Esophagus muscularis mucosa (tissue), 4 donors: ENCODE measurements at regions not wholly inside any gene's neighbourhood (a gene's known extent, or its start where the extent isn't known, plus 50 kb on each side); places are given as distances from the start of the nearest gene placed in this dataset.

Source experiments
- EP300 ChIP-seq: sonication (generic); formaldehyde crosslinking; IDR thresholded peaks from one replicate; pipeline ENCODE4 v1.6.1; 2017; ENCODE audit warnings: antibody characterized with exemption
- POLR2A ChIP-seq: fragments of 450-650 bp; IDR thresholded peaks from one replicate; pipeline ENCODE4 v1.6.1; 2017; ENCODE audit warnings: antibody characterized with exemption, moderate library complexity, mild to moderate bottlenecking, low read depth
- POLR2AphosphoS5 ChIP-seq, 2 donors: sonication (generic); formaldehyde crosslinking; IDR thresholded peaks; one replicate each; pipeline ENCODE4 v1.6.1; 2017; ENCODE audit warnings: antibody characterized with exemption in 2 of 2
- TF ChIP-seq, protein P1 (sequence below), 3 experiments: fragments of 200-600 bp in 2 of 3; fragments of 450-650 bp in 1 of 3; sonication (generic) in 2 of 3; IDR thresholded peaks; one replicate each; pipeline ENCODE4 v1.5.1; 2017 to 2019; ENCODE audit warnings: antibody characterized with exemption in 3 of 3, mild to moderate bottlenecking in 2 of 3, moderate library complexity in 1 of 3

DNA sequence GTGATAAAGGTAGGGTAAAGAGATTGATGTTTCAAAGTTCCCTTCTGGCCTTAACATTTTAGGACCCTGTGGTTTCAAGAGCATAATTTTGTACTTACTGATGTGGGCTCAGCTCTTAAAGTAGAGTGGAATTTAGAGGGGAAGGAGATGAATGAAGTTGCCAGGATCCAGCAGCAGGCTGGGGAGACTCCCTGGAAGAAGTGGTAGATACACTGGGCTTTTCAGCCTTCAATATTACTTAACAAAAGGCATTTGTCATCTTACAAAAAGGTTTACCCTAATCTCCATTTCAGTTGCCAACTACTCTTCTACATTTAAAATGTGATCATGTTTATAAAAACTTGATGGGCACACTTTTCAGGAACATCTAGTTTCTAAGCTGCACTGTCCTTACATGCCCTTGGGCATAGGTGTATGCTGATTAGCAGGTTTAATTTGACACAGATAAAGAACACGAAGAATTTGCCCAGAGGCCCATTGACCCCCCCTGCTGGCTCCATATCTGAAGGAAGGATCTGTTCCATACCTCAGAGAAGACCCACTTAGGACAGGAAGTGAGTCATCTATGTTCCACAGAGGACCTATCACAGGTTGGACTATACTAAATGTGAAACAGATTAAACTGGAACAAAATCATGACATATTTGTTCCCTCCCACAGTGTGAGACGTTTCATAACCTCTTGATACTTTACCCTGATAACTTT, 93.0 kb upstream of the LPP start:
- no peak for TF ChIP-seq POLR2A
- TF ChIP-seq, protein P1, sequence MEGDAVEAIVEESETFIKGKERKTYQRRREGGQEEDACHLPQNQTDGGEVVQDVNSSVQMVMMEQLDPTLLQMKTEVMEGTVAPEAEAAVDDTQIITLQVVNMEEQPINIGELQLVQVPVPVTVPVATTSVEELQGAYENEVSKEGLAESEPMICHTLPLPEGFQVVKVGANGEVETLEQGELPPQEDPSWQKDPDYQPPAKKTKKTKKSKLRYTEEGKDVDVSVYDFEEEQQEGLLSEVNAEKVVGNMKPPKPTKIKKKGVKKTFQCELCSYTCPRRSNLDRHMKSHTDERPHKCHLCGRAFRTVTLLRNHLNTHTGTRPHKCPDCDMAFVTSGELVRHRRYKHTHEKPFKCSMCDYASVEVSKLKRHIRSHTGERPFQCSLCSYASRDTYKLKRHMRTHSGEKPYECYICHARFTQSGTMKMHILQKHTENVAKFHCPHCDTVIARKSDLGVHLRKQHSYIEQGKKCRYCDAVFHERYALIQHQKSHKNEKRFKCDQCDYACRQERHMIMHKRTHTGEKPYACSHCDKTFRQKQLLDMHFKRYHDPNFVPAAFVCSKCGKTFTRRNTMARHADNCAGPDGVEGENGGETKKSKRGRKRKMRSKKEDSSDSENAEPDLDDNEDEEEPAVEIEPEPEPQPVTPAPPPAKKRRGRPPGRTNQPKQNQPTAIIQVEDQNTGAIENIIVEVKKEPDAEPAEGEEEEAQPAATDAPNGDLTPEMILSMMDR (IDR thresholded peaks at IDR 0.05) = no peak
- TF ChIP-seq EP300 = no peak
- TF ChIP-seq POLR2AphosphoS5 (IDR thresholded peaks at IDR 0.05) = peak; percentile 12 to 22
